ENCODE measurements at regions not wholly inside any gene's neighbourhood (a gene's known extent, or its start where the extent isn't known, plus 50 kb on each side); places are given as distances from the start of the nearest gene placed in this dataset.

GRCh38 chr6:140437619-140438345, 1063.3 kb upstream of the CITED2 start:
- H3K4me3 ChIP-seq (ENCODE audit: low read length) = no peak overlapping the region
- H3K36me3 ChIP-seq (ENCODE audit: control insufficient read depth, insufficient read depth, low read length, severe bottlenecking) = no peaks in the 10 kb centered on the region
- H3K9ac ChIP-seq (ENCODE audit: low read length) = peak overlapping the region; percentile 25
- DNase-seq (ENCODE audit: low read depth) = peak; percentile 19
- H3K4me1 ChIP-seq (ENCODE audit: control insufficient read depth, insufficient read depth, low read length) = peaks cover 29% of the 10 kb centered on the region
- H3K9me3 ChIP-seq (ENCODE audit: control insufficient read depth, low read length) = peaks cover 13% of the 10 kb centered on the region
- no peaks in the 10 kb centered on the region for H3K27me3 ChIP-seq (replicated peaks; ENCODE audit: control insufficient read depth, insufficient read depth, low read length)

GRCh38 chr6:140436023-140436811, 1061.8 kb upstream of the CITED2 start:
- no peaks in the 10 kb centered on the region for H3K36me3 ChIP-seq (ENCODE audit: control insufficient read depth, insufficient read depth, low read length, severe bottlenecking)
- H3K27me3 ChIP-seq (replicated peaks; ENCODE audit: control insufficient read depth, insufficient read depth, low read length) = no peaks in the 10 kb centered on the region
- peaks cover 14% of the 10 kb centered on the region for H3K9me3 ChIP-seq (ENCODE audit: control insufficient read depth, low read length)
- H3K9ac ChIP-seq (ENCODE audit: low read length) = peak overlapping the region; percentile 61
- no peak overlapping the region for H3K4me3 ChIP-seq (ENCODE audit: low read length)
- peak; percentile 85 for DNase-seq (ENCODE audit: low read depth)
- H3K4me1 ChIP-seq (ENCODE audit: control insufficient read depth, insufficient read depth, low read length) = peaks cover 29% of the 10 kb centered on the region

GRCh38 chr6:140434761-140435160, 1060.3 kb upstream of the CITED2 start:
- DNase-seq (ENCODE audit: low read depth) = no peak
- Histone ChIP-seq H3K9ac (ENCODE audit: low read length) (peak overlapping the region; percentile 51), H3K4me3 (ENCODE audit: low read length) (no peak overlapping the region), H3K36me3 (ENCODE audit: control insufficient read depth, insufficient read depth, low read length, severe bottlenecking) (no peaks in the 10 kb centered on the region), H3K4me1 (ENCODE audit: control insufficient read depth, insufficient read depth, low read length) (peaks cover 21% of the 10 kb centered on the region), H3K9me3 (ENCODE audit: control insufficient read depth, low read length) (peaks cover 14% of the 10 kb centered on the region), H3K27me3 (replicated peaks; ENCODE audit: control insufficient read depth, insufficient read depth, low read length) (no peaks in the 10 kb centered on the region)

GRCh38 chr6:140433072-140433471, 1058.6 kb upstream of the CITED2 start:
- H3K9me3 ChIP-seq (ENCODE audit: control insufficient read depth, low read length) = peaks cover 14% of the 10 kb centered on the region
- DNase-seq (ENCODE audit: low read depth) = no peak
- H3K4me1 ChIP-seq (ENCODE audit: control insufficient read depth, insufficient read depth, low read length) = peaks cover 16% of the 10 kb centered on the region
- no peaks in the 10 kb centered on the region for H3K27me3 ChIP-seq (replicated peaks; ENCODE audit: control insufficient read depth, insufficient read depth, low read length)
- H3K9ac ChIP-seq (ENCODE audit: low read length) = no peak overlapping the region
- H3K36me3 ChIP-seq (ENCODE audit: control insufficient read depth, insufficient read depth, low read length, severe bottlenecking) = no peaks in the 10 kb centered on the region
- H3K4me3 ChIP-seq (ENCODE audit: low read length) = peak overlapping the region; percentile 21

- no peak for DNase-seq (ENCODE audit: low read depth)
- Histone ChIP-seq H3K36me3 (ENCODE audit: control insufficient read depth, insufficient read depth, low read length, severe bottlenecking) (no peaks in the 10 kb centered on the region), H3K9me3 (ENCODE audit: control insufficient read depth, low read length) (peaks cover 10% of the 10 kb centered on the region), H3K4me3 (ENCODE audit: low read length) (no peak overlapping the region), H3K27me3 (replicated peaks; ENCODE audit: control insufficient read depth, insufficient read depth, low read length) (no peaks in the 10 kb centered on the region), H3K4me1 (ENCODE audit: control insufficient read depth, insufficient read depth, low read length) (no peaks in the 10 kb centered on the region), H3K9ac (ENCODE audit: low read length) (no peak overlapping the region)
These were observed 1053.4 kb upstream of the CITED2 start for GRCh38 chr6:140427842-140428241.

GRCh38 chr6:140414966-140415620, 1040.6 kb upstream of the CITED2 start:
- H3K36me3 ChIP-seq (ENCODE audit: control insufficient read depth, insufficient read depth, low read length, severe bottlenecking) = no peaks in the 10 kb centered on the region
- no peaks in the 10 kb centered on the region for H3K4me1 ChIP-seq (ENCODE audit: control insufficient read depth, insufficient read depth, low read length)
- H3K4me3 ChIP-seq (ENCODE audit: low read length) = no peak overlapping the region
- no peaks in the 10 kb centered on the region for H3K27me3 ChIP-seq (replicated peaks; ENCODE audit: control insufficient read depth, insufficient read depth, low read length)
- no peak overlapping the region for H3K9ac ChIP-seq (ENCODE audit: low read length)
- peaks cover 9% of the 10 kb centered on the region for H3K9me3 ChIP-seq (ENCODE audit: control insufficient read depth, low read length)
- DNase-seq (ENCODE audit: low read depth) = no peak

GRCh38 chr6:140403020-140403419, 1028.6 kb upstream of the CITED2 start:
- peaks cover 5% of the 10 kb centered on the region for H3K4me1 ChIP-seq (ENCODE audit: control insufficient read depth, insufficient read depth, low read length)
- H3K36me3 ChIP-seq (ENCODE audit: control insufficient read depth, insufficient read depth, low read length, severe bottlenecking) = no peaks in the 10 kb centered on the region
- H3K9me3 ChIP-seq (ENCODE audit: control insufficient read depth, low read length) = peaks cover 29% of the 10 kb centered on the region
- no peak overlapping the region for H3K9ac ChIP-seq (ENCODE audit: low read length)
- no peaks in the 10 kb centered on the region for H3K27me3 ChIP-seq (replicated peaks; ENCODE audit: control insufficient read depth, insufficient read depth, low read length)
- DNase-seq (ENCODE audit: low read depth) = no peak
- H3K4me3 ChIP-seq (ENCODE audit: low read length) = no peak overlapping the region

- peak overlapping the region; percentile 27 for H3K9ac ChIP-seq (ENCODE audit: low read length)
- H3K4me1 ChIP-seq (ENCODE audit: control insufficient read depth, insufficient read depth, low read length) = peaks cover 5% of the 10 kb centered on the region
- no peaks in the 10 kb centered on the region for H3K36me3 ChIP-seq (ENCODE audit: control insufficient read depth, insufficient read depth, low read length, severe bottlenecking)
- H3K9me3 ChIP-seq (ENCODE audit: control insufficient read depth, low read length) = peaks cover 21% of the 10 kb centered on the region
- peak; percentile 35 for DNase-seq (ENCODE audit: low read depth)
- no peak overlapping the region for H3K4me3 ChIP-seq (ENCODE audit: low read length)
- H3K27me3 ChIP-seq (replicated peaks; ENCODE audit: control insufficient read depth, insufficient read depth, low read length) = no peaks in the 10 kb centered on the region
These were observed 1027.3 kb upstream of the CITED2 start for GRCh38 chr6:140401761-140402160.

- no peaks in the 10 kb centered on the region for H3K9me3 ChIP-seq (ENCODE audit: control insufficient read depth, low read length)
- DNase-seq (ENCODE audit: low read depth) = peak; percentile 64
- no peaks in the 10 kb centered on the region for H3K36me3 ChIP-seq (ENCODE audit: control insufficient read depth, insufficient read depth, low read length, severe bottlenecking)
- no peak overlapping the region for H3K4me3 ChIP-seq (ENCODE audit: low read length)
- H3K27me3 ChIP-seq (replicated peaks; ENCODE audit: control insufficient read depth, insufficient read depth, low read length) = no peaks in the 10 kb centered on the region
- H3K4me1 ChIP-seq (ENCODE audit: control insufficient read depth, insufficient read depth, low read length) = peaks cover 5% of the 10 kb centered on the region
- no peak overlapping the region for H3K9ac ChIP-seq (ENCODE audit: low read length)
These were observed 1023.6 kb upstream of the CITED2 start for GRCh38 chr6:140398076-140398475.

GRCh38 chr6:140397106-140397505, 1022.7 kb upstream of the CITED2 start:
- Histone ChIP-seq H3K36me3 (ENCODE audit: control insufficient read depth, insufficient read depth, low read length, severe bottlenecking) (no peaks in the 10 kb centered on the region), H3K9ac (ENCODE audit: low read length) (no peak overlapping the region), H3K9me3 (ENCODE audit: control insufficient read depth, low read length) (no peaks in the 10 kb centered on the region), H3K27me3 (replicated peaks; ENCODE audit: control insufficient read depth, insufficient read depth, low read length) (no peaks in the 10 kb centered on the region), H3K4me1 (ENCODE audit: control insufficient read depth, insufficient read depth, low read length) (peaks cover 3% of the 10 kb centered on the region), H3K4me3 (ENCODE audit: low read length) (no peak overlapping the region)
- DNase-seq (ENCODE audit: low read depth) = no peak

Measured in adipocyte (in vitro differentiated cells).